SK-N-SH treated with all-trans-retinoic acid at 6 μM for 48 hours (cell line): ENCODE measurements at regions not wholly inside any gene's neighbourhood (a gene's known extent, or its start where the extent isn't known, plus 50 kb on each side); places are given as distances from the start of the nearest gene placed in this dataset.
A peak's percentile ranks its signal among the peaks of the same experiment; 100 is the strongest.

ENCODE experiments used
- ATAC-seq: fragments of 200-7000 bp; cut with Tn5 transposase; 3 replicates; pipeline ENCODE4 v1.9.1; 2020; ENCODE audit warnings: mild to moderate bottlenecking, moderate library complexity
- ARNTL ChIP-seq: fragments of 450-650 bp; formaldehyde crosslinking; IDR thresholded peaks from 2 replicates; pipeline ENCODE4 v1.5.0; 2020; ENCODE audit warnings: low read depth, mild to moderate bottlenecking, moderate library complexity, borderline replicate concordance
- BACH2 ChIP-seq: fragments of 250-450 bp; sonication (Bioruptor Pico); IDR thresholded peaks from 2 replicates; pipeline ENCODE4 v1.9.0; 2021; ENCODE audit warnings: mild to moderate bottlenecking, borderline replicate concordance
- CSDC2 ChIP-seq: fragments of 250-450 bp; sonication (Bioruptor Pico); IDR thresholded peaks from 2 replicates; pipeline ENCODE4 v1.5.0; 2020; ENCODE audit warnings: mild to moderate bottlenecking, moderate library complexity
- ESRRG ChIP-seq: fragments of 250-450 bp; sonication (Bioruptor Pico); IDR thresholded peaks from 2 replicates; pipeline ENCODE4 v1.6.1; 2021; ENCODE audit warnings: mild to moderate bottlenecking
- GLIS3 ChIP-seq: fragments of 250-450 bp; sonication (Bioruptor Pico); IDR thresholded peaks from 2 replicates; pipeline ENCODE4 v1.5.0; 2020; ENCODE audit warnings: mild to moderate bottlenecking, moderate library complexity
- ISL1 ChIP-seq: fragments of 250-450 bp; sonication (Bioruptor Pico); IDR thresholded peaks from 2 replicates; pipeline ENCODE4 v2.1.2; 2022; ENCODE audit warnings: mild to moderate bottlenecking, moderate library complexity
- PPARA ChIP-seq: fragments of 250-450 bp; sonication (Bioruptor Pico); IDR thresholded peaks from 2 replicates; pipeline ENCODE4 v1.5.0; 2020; ENCODE audit warnings: mild to moderate bottlenecking, borderline replicate concordance
- RARB ChIP-seq: fragments of 250-450 bp; sonication (Bioruptor Pico); IDR thresholded peaks from 2 replicates; pipeline ENCODE4 v1.8.0; 2021; ENCODE audit warnings: mild to moderate bottlenecking, moderate library complexity
- SNAI2 ChIP-seq: fragments of 250-450 bp; sonication (Bioruptor Pico); IDR thresholded peaks from 2 replicates; pipeline ENCODE4 v1.5.0; 2020; ENCODE audit warnings: mild to moderate bottlenecking, moderate library complexity
- TCF4 ChIP-seq: fragments of 250-450 bp; sonication (Bioruptor Pico); IDR thresholded peaks from 2 replicates; pipeline ENCODE4 v1.8.0; 2021; ENCODE audit warnings: mild to moderate bottlenecking, moderate library complexity, borderline replicate concordance
- ZC3H10 ChIP-seq: fragments of 250-450 bp; sonication (Bioruptor Pico); IDR thresholded peaks from 2 replicates; pipeline ENCODE4 v1.5.1; 2021; ENCODE audit warnings: mild to moderate bottlenecking, moderate library complexity
- ZFP3 ChIP-seq: fragments of 250-450 bp; sonication (Bioruptor Pico); IDR thresholded peaks from 2 replicates; pipeline ENCODE4 v1.5.0; 2020; ENCODE audit warnings: mild to moderate bottlenecking, moderate library complexity
- ZFP30 ChIP-seq: fragments of 450-650 bp; formaldehyde crosslinking; IDR thresholded peaks from 2 replicates; pipeline ENCODE4 v1.5.0; 2022; ENCODE audit warnings: mild to moderate bottlenecking, moderate library complexity
- ZNF565 ChIP-seq: fragments of 450-650 bp; formaldehyde crosslinking; conservative IDR thresholded peaks from 2 replicates; pipeline ENCODE4 v1.5.0; 2020; ENCODE audit warnings: low read depth, mild to moderate bottlenecking, moderate library complexity
- ZNF70 ChIP-seq: fragments of 450-650 bp; formaldehyde crosslinking; IDR thresholded peaks from 2 replicates; pipeline ENCODE4 v1.5.0; 2020; ENCODE audit warnings: mild to moderate bottlenecking, moderate library complexity
- ZNF8 ChIP-seq: fragments of 450-650 bp; formaldehyde crosslinking; IDR thresholded peaks from 2 replicates; pipeline ENCODE4 v1.5.0; 2020; ENCODE audit warnings: mild to moderate bottlenecking, moderate library complexity
- TF ChIP-seq, protein P1 (sequence below): fragments of 250-450 bp; sonication (Bioruptor Pico); IDR thresholded peaks from 2 replicates; pipeline ENCODE4 v1.5.1; 2020; ENCODE audit warnings: low read depth, mild to moderate bottlenecking, moderate library complexity
- TF ChIP-seq, protein P2 (sequence below): fragments of 250-450 bp; sonication (Bioruptor Pico); IDR thresholded peaks from 2 replicates; pipeline ENCODE4 v1.5.0; 2020; ENCODE audit warnings: mild to moderate bottlenecking, moderate library complexity
- TF ChIP-seq, protein P3 (sequence below): fragments of 250-450 bp; sonication (Bioruptor Pico); IDR thresholded peaks from 2 replicates; pipeline ENCODE4 v1.8.0; 2021; ENCODE audit warnings: low read depth, mild to moderate bottlenecking, moderate library complexity, borderline replicate concordance
- TF ChIP-seq, protein P4 (sequence below): fragments of 250-450 bp; sonication (Bioruptor Pico); IDR thresholded peaks from 2 replicates; pipeline ENCODE4 v1.5.1; 2021; ENCODE audit warnings: mild to moderate bottlenecking, moderate library complexity

DNA sequence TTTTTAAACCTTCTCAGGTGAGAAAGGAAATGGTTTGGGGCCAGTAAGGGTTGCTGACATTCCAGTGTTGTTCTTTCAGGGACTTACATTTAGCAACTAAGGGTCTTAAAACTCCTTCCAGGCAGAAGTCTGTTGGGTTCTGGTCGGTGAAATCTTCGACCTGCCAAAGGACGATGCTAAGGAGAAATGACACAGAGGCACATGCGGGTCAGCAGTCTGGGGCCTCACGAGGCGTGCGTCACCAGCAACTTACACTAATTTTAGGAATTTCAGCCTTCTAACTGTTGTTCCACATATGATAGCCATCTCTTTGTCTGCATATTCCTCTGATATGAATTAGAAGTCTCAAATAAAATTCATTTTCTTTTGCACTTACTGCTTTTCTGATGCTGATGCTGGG lies 64.1 kb upstream of the TMEM108 start (continued):
- TF ChIP-seq, protein P1, sequence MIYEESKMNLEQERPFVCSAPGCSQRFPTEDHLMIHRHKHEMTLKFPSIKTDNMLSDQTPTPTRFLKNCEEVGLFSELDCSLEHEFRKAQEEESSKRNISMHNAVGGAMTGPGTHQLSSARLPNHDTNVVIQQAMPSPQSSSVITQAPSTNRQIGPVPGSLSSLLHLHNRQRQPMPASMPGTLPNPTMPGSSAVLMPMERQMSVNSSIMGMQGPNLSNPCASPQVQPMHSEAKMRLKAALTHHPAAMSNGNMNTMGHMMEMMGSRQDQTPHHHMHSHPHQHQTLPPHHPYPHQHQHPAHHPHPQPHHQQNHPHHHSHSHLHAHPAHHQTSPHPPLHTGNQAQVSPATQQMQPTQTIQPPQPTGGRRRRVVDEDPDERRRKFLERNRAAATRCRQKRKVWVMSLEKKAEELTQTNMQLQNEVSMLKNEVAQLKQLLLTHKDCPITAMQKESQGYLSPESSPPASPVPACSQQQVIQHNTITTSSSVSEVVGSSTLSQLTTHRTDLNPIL (CRISPR knock-in tag) = no peak
- no peak for TF ChIP-seq ZFP3

DNA sequence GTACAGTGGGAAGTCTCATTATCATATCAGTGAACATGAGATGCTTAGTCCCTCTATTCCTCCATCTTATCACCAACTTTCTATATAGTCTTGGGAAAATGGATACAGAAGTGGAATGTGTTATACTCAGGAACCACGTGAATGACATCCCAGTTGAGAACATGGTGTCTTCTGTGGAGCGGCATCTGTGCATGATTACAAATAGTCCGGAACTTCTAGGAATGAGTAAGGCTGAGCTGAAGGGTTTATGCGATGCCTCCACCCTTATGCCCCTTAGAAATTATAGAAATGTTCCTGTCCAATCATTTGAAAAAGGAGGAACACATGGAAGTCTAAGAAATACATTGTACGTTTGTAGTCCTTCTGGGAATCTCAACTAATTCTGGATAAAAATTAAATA lies 64.8 kb upstream of the TMEM108 start:
- no peak for TF ChIP-seq ESRRG
- TF ChIP-seq, all 23 proteins: peak for 0
- no peak for ATAC-seq

DNA sequence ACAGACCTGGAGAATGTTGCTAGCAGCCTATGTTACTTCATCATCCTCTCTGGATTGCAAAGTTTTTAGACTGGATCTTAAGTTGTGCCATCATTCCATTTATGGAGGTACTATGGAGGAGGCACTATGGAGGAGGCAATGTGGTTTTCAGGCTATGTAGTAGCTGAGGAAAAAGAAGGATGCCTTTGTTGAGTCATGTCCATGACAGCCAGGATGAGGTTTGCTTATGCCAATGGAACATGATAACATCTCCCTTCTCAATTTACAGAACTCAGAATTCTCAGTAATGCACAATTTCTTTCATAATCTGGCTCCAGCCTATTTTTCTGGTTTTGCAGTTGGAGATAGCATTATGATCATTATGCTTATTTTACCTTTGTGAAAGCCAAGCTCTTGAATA lies 65.9 kb upstream of the TMEM108 start:
- TF ChIP-seq, protein P2, sequence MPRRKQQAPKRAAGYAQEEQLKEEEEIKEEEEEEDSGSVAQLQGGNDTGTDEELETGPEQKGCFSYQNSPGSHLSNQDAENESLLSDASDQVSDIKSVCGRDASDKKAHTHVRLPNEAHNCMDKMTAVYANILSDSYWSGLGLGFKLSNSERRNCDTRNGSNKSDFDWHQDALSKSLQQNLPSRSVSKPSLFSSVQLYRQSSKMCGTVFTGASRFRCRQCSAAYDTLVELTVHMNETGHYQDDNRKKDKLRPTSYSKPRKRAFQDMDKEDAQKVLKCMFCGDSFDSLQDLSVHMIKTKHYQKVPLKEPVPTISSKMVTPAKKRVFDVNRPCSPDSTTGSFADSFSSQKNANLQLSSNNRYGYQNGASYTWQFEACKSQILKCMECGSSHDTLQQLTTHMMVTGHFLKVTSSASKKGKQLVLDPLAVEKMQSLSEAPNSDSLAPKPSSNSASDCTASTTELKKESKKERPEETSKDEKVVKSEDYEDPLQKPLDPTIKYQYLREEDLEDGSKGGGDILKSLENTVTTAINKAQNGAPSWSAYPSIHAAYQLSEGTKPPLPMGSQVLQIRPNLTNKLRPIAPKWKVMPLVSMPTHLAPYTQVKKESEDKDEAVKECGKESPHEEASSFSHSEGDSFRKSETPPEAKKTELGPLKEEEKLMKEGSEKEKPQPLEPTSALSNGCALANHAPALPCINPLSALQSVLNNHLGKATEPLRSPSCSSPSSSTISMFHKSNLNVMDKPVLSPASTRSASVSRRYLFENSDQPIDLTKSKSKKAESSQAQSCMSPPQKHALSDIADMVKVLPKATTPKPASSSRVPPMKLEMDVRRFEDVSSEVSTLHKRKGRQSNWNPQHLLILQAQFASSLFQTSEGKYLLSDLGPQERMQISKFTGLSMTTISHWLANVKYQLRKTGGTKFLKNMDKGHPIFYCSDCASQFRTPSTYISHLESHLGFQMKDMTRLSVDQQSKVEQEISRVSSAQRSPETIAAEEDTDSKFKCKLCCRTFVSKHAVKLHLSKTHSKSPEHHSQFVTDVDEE (CRISPR knock-in tag) = no peak
- TF ChIP-seq, protein P3, sequence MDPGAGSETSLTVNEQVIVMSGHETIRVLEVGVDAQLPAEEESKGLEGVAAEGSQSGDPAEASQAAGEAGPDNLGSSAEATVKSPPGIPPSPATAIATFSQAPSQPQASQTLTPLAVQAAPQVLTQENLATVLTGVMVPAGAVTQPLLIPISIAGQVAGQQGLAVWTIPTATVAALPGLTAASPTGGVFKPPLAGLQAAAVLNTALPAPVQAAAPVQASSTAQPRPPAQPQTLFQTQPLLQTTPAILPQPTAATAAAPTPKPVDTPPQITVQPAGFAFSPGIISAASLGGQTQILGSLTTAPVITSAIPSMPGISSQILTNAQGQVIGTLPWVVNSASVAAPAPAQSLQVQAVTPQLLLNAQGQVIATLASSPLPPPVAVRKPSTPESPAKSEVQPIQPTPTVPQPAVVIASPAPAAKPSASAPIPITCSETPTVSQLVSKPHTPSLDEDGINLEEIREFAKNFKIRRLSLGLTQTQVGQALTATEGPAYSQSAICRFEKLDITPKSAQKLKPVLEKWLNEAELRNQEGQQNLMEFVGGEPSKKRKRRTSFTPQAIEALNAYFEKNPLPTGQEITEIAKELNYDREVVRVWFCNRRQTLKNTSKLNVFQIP = no peak
- TF ChIP-seq ARNTL (CRISPR knock-in tag) (no peak), PPARA (CRISPR knock-in tag) (no peak), ZFP3 (no peak), ZNF565 (CRISPR knock-in tag) (no peak), GLIS3 (CRISPR knock-in tag) (no peak), ESRRG (no peak), ZC3H10 (CRISPR knock-in tag) (no peak), TCF4 (CRISPR knock-in tag) (no peak), RARB (CRISPR knock-in tag) (no peak), SNAI2 (CRISPR knock-in tag) (no peak), ISL1 (CRISPR knock-in tag) (no peak), BACH2 (CRISPR knock-in tag) (no peak), CSDC2 (no peak), ZNF8 (no peak), ZFP30 (CRISPR knock-in tag) (no peak), ZNF70 (no peak)
- TF ChIP-seq, protein P4, sequence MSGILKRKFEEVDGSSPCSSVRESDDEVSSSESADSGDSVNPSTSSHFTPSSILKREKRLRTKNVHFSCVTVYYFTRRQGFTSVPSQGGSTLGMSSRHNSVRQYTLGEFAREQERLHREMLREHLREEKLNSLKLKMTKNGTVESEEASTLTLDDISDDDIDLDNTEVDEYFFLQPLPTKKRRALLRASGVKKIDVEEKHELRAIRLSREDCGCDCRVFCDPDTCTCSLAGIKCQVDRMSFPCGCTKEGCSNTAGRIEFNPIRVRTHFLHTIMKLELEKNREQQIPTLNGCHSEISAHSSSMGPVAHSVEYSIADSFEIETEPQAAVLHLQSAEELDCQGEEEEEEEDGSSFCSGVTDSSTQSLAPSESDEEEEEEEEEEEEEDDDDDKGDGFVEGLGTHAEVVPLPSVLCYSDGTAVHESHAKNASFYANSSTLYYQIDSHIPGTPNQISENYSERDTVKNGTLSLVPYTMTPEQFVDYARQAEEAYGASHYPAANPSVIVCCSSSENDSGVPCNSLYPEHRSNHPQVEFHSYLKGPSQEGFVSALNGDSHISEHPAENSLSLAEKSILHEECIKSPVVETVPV = no peak
- TF ChIP-seq, protein P1 (CRISPR knock-in tag) = no peak
- ATAC-seq = peak; percentile 53; the same call in 2 of the 3 replicates

DNA sequence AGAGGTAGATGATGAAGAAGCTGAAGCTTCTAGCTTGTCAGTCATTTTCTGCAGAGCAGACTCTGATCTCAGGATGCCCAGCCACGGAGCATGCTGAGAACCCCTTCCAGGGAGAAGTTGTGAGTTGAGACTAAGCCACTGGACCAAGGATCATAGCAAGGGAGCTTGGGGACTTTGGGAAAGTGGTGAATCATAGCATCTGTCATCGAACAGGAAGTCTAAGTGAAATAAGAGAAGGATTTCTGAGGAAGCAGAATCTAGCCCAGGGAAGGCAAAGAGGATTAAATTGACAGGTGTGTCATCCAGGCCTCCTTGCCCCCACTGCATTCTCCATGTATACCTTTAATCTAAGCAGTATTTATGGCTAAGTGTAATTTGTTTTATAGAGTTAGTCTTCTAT lies 71.8 kb upstream of the TMEM108 start:
- ATAC-seq = no peak
- TF ChIP-seq ZFP30 (CRISPR knock-in tag) (no peak), PPARA (CRISPR knock-in tag) (no peak), GLIS3 (CRISPR knock-in tag) (no peak), ZNF565 (CRISPR knock-in tag) (no peak)
- TF ChIP-seq, protein P4 = no peak
- TF ChIP-seq, all 23 proteins: peak for 0
